ENCODE measurements at regions not wholly inside any gene's neighbourhood (a gene's known extent, or its start where the extent isn't known, plus 50 kb on each side); places are given as distances from the start of the nearest gene placed in this dataset.
"Not testable (repeated sequence)": the region's sequence is repeated elsewhere in the genome, so short reads cannot be mapped to it uniquely, and the experiment has no call there.

DNA sequence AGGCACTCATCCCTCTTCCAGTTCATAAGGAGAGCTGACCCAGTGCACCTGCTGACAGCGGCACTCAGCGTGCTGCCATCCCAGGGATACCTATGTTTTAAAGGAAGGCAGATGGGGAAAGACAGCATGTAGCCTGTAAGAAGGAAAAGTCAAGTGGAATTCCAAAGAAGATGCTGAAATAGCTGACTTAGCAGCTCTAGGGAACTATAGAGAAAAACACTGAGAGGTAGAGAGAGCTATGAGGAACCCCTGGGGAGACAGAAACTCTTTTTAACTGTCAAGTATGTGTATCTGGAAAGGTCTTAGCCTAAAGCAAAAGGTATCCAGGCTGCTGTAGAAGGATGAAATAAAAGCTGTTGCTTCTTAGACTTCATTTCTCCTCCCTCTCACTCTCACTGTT lies 113.4 kb upstream of the BCL6 start:
- no peak overlapping the region for H3K4ac ChIP-seq (ENCODE audit: low read depth, low read length)
- H4K20me1 ChIP-seq (ENCODE audit: insufficient read depth, low read length), result no peaks in the 10 kb centered on the region
- CTCF ChIA-PET, result no interaction called here
- intact Hi-C loops (cut with micrococcal nuclease) (no loop called here), in situ Hi-C loops (cut with MboI; ENCODE audit: low sequenced_read_pairs) (no loop called here), dilution Hi-C loops (cut with HindIII; ENCODE audit: low sequenced_read_pairs, unreplicated experiment) (no loop called here)
- no peak overlapping the region for H2BK5ac ChIP-seq (ENCODE audit: low read depth, low read length, poor library complexity, severe bottlenecking)
- H3K27ac ChIP-seq (ENCODE audit: insufficient read depth, low read length), result no peak overlapping the region
- H2AK9ac ChIP-seq (replicated peaks; ENCODE audit: low read depth, low read length, poor library complexity), result no peak overlapping the region
- no peak overlapping the region for H2BK20ac ChIP-seq (ENCODE audit: low read depth, low read length)
- no peak overlapping the region for H4K5ac ChIP-seq (ENCODE audit: low read depth, low read length)
- no peak overlapping the region for H3K14ac ChIP-seq (replicated peaks; ENCODE audit: low read depth, low read length)
- POLR2A ChIA-PET (ENCODE audit: unreplicated experiment), result no interaction called here
- DNase-seq (no peak), ATAC-seq (ENCODE audit: low read depth) (no peak)
- no peak overlapping the region for H2AK5ac ChIP-seq (ENCODE audit: low read depth, low read length)
- no peak overlapping the region for H3K18ac ChIP-seq (ENCODE audit: low read depth, low read length)
- H4K91ac ChIP-seq (ENCODE audit: insufficient read depth, low read depth, low read length), result no peak overlapping the region
- peaks cover 1% of the 10 kb centered on the region; the same call in 1 of the 2 replicates for H3K4me1 ChIP-seq (ENCODE audit: control insufficient read depth, insufficient read depth, low read length)
- H3K9me3 ChIP-seq (ENCODE audit: control insufficient read depth, insufficient read depth, low read length), result no peaks in the 10 kb centered on the region
- no peak overlapping the region for H2BK120ac ChIP-seq (ENCODE audit: low read depth, low read length)
- H3K56ac ChIP-seq (ENCODE audit: extremely low read depth, insufficient read depth, low read length), result no peak overlapping the region
- no peak overlapping the region for H2BK15ac ChIP-seq (ENCODE audit: low read depth, low read length)
- no peaks in the 10 kb centered on the region; the same call in 1 of the 2 replicates for H3K9me1 ChIP-seq (ENCODE audit: insufficient read depth, low read length)
- no peak overlapping the region for H3K4me2 ChIP-seq (ENCODE audit: low read depth, low read length)
- 60% methylated on average over 1 of the region's 2 CpGs; no CpG with 5 or more reads in 1 of the 2 experiments for WGBS, 2 experiments (ENCODE audit: extremely low coverage in 2 of 2, insufficient read length in 1 of 2)
- no peak overlapping the region for H3K23ac ChIP-seq (ENCODE audit: low read depth, low read length)
- no peak overlapping the region for H3K4me3 ChIP-seq (ENCODE audit: insufficient read depth, low read depth, low read length)
- no peak overlapping the region for H2AFZ ChIP-seq (replicated peaks; ENCODE audit: low read length, poor library complexity)
- no peak overlapping the region for H4K8ac ChIP-seq (ENCODE audit: low read depth in 2 of 2, low read length in 2 of 2)
- no peaks in the 10 kb centered on the region for H3K79me1 ChIP-seq (ENCODE audit: low read depth in 1 of 2, low read length in 2 of 2)
- TF ChIP-seq RFX5 (IDR thresholded peaks at IDR 0.05; ENCODE audit: low read depth, low read length) (no peak), BHLHE40 (IDR thresholded peaks at IDR 0.05; ENCODE audit: low read depth, low read length) (no peak), NFE2L2 (IDR thresholded peaks at IDR 0.05; ENCODE audit: low read depth, low read length) (no peak), POLR2A (IDR thresholded peaks at IDR 0.05; ENCODE audit: low read depth, low read length) (no peak), MAZ (IDR thresholded peaks at IDR 0.05; ENCODE audit: borderline replicate concordance, low read depth, low read length) (no peak), MAFK (IDR thresholded peaks at IDR 0.05; ENCODE audit: low read depth, low read length) (peak; percentile 20; the same call in 1 of the 2 replicates), CEBPB (IDR thresholded peaks at IDR 0.05; ENCODE audit: low read depth, low read length) (no peak), RAD21 (IDR thresholded peaks at IDR 0.05; ENCODE audit: low read length) (no peak)
- BruUV-seq (replicated peaks), result no TSS peak
- H3K27me3 ChIP-seq (ENCODE audit: control insufficient read depth, insufficient read depth, low read length), result 0 out of 2 replicates have a peak, but pooled peaks cover 2% of the 10 kb centered on the region
- no peaks in the 10 kb centered on the region for H3K36me3 ChIP-seq (ENCODE audit: control insufficient read depth, insufficient read depth, low read length)
- no peak overlapping the region for H3K9ac ChIP-seq (ENCODE audit: low read depth, low read length)

GRCh38 chr3:187862701-187863277 lies 117.5 kb upstream of the BCL6 start:
- H3K9me3 ChIP-seq (ENCODE audit: control insufficient read depth, insufficient read depth, low read length); H3K27me3 ChIP-seq (ENCODE audit: control insufficient read depth, insufficient read depth, low read length); in situ Hi-C loops (cut with MboI; ENCODE audit: low sequenced_read_pairs); H3K36me3 ChIP-seq (ENCODE audit: control insufficient read depth, insufficient read depth, low read length); H3K4me3 ChIP-seq (ENCODE audit: insufficient read depth, low read depth, low read length); H2AK9ac ChIP-seq (replicated peaks; ENCODE audit: low read depth, low read length, poor library complexity); POLR2A ChIA-PET (ENCODE audit: unreplicated experiment); H2BK5ac ChIP-seq (ENCODE audit: low read depth, low read length, poor library complexity, severe bottlenecking); H4K5ac ChIP-seq (ENCODE audit: low read depth, low read length); H3K56ac ChIP-seq (ENCODE audit: extremely low read depth, insufficient read depth, low read length); H3K23ac ChIP-seq (ENCODE audit: low read depth, low read length); H3K4me2 ChIP-seq (ENCODE audit: low read depth, low read length); H2BK20ac ChIP-seq (ENCODE audit: low read depth, low read length); H3K27ac ChIP-seq (ENCODE audit: insufficient read depth, low read length); H2BK15ac ChIP-seq (ENCODE audit: low read depth, low read length); H3K4ac ChIP-seq (ENCODE audit: low read depth, low read length); H3K79me1 ChIP-seq (ENCODE audit: low read depth in 1 of 2, low read length in 2 of 2); DNase-seq; H4K20me1 ChIP-seq (ENCODE audit: insufficient read depth, low read length); H2BK120ac ChIP-seq (ENCODE audit: low read depth, low read length); intact Hi-C loops (cut with micrococcal nuclease); H2AK5ac ChIP-seq (ENCODE audit: low read depth, low read length); ATAC-seq (ENCODE audit: low read depth); H2AFZ ChIP-seq (replicated peaks; ENCODE audit: low read length, poor library complexity); H3K18ac ChIP-seq (ENCODE audit: low read depth, low read length); BruUV-seq (replicated peaks); CTCF ChIA-PET; H3K14ac ChIP-seq (replicated peaks; ENCODE audit: low read depth, low read length); H3K9ac ChIP-seq (ENCODE audit: low read depth, low read length); dilution Hi-C loops (cut with HindIII; ENCODE audit: low sequenced_read_pairs, unreplicated experiment); H4K91ac ChIP-seq (ENCODE audit: insufficient read depth, low read depth, low read length); H4K8ac ChIP-seq (ENCODE audit: low read depth in 2 of 2, low read length in 2 of 2); H3K9me1 ChIP-seq (ENCODE audit: insufficient read depth, low read length); H3K4me1 ChIP-seq (ENCODE audit: control insufficient read depth, insufficient read depth, low read length): not testable (repeated sequence)
- no CpG with 5 or more reads among the region's 22 CpGs for WGBS, 2 experiments (ENCODE audit: extremely low coverage in 2 of 2, insufficient read length in 1 of 2)

All from IMR-90 (cell line).